ENCODE measurements at regions not wholly inside any gene's neighbourhood (a gene's known extent, or its start where the extent isn't known, plus 50 kb on each side); places are given as distances from the start of the nearest gene placed in this dataset.
"Not testable (repeated sequence)": the region's sequence is repeated elsewhere in the genome, so short reads cannot be mapped to it uniquely, and the experiment has no call there.

DNA sequence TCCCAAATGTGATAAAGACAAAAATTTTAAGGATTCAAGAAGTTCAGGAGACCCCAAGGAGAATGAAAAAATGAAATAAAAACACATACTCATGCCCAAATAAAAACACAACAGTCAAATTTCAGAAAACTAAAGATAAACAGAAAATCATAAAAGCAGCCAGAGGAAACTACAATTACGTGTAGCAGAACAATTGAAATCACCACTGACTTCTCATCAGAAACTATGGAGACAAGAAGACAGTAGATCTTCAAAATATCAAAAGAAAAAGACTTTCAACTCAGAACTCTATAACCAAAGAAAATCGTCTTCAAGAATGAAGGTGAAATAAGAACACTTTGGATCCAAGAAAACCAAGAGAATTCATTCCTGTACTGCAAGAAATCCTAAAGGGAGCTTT is 54.9 kb downstream of the DIO3 start:
- DNase-seq = no peak

- DNase-seq = no peak
These were observed 58.2 kb downstream of the DIO3 start for GRCh38 chr14:101619484-101619883.

DNA sequence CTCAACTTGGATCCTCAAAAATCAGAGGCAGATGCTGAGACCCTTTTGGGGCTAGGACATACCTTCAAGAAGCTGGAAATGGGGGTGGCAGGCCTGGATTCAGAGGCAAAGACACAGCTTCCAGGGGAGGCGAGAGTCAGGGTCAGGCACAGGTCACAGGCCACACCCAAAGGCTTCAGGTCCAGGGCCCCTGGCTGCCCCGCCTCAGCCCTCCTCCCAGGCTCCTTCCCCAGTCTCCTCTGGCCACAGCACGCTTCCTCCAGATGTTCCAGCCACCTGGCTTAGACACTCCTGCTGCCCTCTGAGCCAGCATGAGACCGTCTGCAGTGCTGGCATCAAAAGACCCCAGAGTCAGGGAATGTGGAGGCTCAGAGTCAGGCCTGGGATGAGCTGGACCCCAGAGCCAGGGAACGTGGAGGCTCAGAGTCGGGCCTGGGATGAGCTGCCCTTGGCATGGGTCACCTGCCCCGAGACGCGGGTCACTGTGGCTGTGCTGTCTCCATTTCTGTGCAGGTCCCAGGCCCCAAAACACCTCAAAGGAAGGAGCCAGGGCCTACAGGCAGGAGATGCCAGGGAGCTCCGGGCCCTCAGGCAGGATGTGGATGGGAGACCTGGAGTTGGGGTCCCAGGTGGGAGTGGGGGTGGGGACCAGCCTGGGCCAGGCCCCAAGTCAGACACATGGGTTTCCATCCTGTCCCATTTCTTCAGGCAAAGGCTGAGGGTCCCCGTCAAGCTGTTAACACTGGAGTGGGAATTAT is 58.9 kb downstream of the DIO3 start:
- no peak for DNase-seq

DNA sequence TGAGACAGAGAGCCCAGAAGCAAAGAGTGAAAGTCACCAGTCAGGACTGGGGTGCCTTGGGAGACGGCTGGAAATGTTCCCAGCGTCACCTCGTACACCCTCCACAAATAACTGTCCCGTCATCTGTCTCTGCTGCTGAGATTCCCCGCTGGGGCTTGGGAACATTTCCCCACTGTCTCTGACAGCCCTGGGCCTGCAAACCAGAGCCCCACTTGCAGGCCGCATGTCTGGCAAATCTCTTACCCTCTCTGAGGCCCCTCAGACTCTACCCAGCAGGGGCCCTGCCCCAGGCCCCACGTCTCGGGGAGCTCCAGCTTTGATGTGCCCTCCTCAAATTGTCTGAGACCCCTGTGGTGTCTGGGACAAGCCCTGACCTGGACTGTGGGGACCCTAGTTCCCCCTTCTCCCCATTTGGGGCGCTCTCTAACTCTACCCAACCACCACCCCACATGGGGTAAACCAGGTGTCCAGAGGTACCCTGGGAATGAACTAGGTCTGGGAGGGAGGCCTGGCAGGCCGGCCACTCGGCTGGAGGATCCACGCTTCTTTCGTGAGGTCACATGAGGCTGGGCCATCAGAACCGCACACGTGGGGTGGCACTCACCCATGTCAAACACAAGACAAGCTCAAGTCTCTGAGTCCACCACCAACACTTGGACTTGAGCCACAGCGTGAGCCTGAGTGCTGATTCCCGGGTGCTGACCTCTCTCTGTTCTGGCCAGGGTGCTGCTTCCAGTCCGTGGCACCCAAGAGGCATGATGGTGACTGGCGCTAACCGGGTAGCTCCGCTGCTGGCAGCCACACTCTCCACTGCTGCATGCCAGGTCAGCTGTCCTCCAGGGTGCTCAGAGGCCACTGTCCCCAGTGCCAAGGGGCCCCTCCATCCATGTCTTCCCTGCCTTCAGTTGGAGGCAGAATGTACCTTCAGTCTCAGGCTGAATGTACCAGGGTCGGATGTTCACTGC is 59.8 kb downstream of the DIO3 start:
- DNase-seq = no peak

- DNase-seq = no peak
These were observed 61.2 kb downstream of the DIO3 start for GRCh38 chr14:101622251-101623076.

GRCh38 chr14:101623077-101623372 is 61.7 kb downstream of the DIO3 start:
- DNase-seq = no peak

GRCh38 chr14:101623685-101624444 is 62.6 kb downstream of the DIO3 start:
- DNase-seq = no peak

DNA sequence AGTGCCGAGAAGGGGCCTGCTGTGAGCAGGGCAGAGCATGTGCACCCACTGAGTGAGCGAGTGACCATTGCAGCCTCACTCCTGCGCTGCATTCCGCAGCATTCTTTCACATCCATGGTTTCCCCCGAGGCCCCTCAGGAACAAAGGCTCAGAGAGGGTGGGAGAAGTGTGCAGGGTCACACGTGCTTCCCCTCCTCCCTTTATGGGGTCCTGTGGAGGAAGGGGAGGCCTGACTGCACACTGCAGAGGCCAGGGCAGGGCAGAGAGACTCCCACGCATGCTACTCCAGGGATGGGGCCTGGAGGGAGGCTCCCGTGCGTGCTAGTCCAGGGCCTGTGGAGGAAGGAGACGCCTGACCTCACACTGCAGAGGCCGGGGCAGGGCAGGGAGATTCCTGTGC is 63.2 kb downstream of the DIO3 start:
- DNase-seq = no peak

DNA sequence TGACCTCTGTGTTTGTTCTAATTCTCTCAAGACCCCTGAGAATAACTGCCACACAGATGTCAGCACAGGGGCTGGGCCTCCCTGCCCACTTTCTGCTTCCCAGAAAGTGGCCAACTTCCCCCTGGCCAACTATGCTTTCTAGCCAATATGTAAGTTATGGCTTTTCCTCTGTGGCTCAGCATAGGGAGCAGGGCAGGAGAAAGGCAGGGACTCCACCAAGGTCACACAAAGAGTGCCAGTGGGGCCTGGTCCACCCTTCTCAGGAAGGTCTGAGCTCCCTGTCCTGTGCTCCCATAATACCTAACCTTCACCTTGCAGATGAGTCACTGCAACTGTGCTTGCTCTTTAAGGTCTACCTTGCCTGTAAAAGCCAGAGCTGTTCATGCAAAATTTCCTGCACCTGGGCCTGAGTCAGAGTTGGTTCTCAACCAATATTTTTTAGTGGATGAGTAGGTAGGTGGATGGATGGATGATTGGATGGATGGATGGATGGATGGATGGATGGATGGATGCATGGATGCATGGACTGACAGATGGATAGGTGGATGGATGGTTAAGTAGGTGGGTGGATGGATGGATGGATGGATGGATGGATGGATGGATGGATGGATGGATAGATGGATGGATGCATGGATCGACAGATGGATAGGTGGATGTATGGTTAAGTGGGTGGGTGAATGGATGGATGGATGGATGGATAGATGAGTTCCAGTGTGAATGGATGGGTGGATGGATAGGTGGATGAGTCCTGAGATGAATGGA is 64.2 kb downstream of the DIO3 start:
- no peak for DNase-seq

GRCh38 chr14:101626331-101626730 is 65.0 kb downstream of the DIO3 start:
- DNase-seq = no peak

- peak; percentile 19 for DNase-seq
These were observed 66.6 kb downstream of the DIO3 start for GRCh38 chr14:101627915-101628262.

GRCh38 chr14:101628471-101628966 is 67.2 kb downstream of the DIO3 start:
- DNase-seq = peak; percentile 85

GRCh38 chr14:101628975-101629374 is 67.7 kb downstream of the DIO3 start:
- no peak for DNase-seq

- DNase-seq = no peak
These were observed 69.0 kb downstream of the DIO3 start for GRCh38 chr14:101630056-101630965.

- no peak for DNase-seq
These were observed 69.9 kb downstream of the DIO3 start for GRCh38 chr14:101631199-101631598.

DNA sequence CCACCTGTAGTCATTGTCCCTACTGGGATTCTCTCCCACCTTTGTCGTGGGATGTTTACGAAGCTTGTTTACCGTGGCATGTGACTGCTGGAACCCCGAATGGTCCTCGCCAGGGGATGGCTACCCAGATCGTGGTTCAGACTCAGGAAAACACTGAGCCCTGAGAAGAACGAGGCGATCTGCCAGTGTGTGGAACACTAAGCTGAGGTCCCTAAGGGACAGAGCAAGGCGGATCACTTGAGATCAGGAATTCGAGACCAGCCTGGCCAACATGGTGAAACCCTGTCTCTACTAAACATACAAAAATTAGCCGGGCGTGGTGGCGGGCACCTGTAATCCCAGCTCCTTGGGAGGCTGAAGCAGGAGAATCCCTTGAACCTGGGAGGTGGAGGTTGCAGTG is 70.7 kb downstream of the DIO3 start:
- DNase-seq = not testable (repeated sequence)

DNA sequence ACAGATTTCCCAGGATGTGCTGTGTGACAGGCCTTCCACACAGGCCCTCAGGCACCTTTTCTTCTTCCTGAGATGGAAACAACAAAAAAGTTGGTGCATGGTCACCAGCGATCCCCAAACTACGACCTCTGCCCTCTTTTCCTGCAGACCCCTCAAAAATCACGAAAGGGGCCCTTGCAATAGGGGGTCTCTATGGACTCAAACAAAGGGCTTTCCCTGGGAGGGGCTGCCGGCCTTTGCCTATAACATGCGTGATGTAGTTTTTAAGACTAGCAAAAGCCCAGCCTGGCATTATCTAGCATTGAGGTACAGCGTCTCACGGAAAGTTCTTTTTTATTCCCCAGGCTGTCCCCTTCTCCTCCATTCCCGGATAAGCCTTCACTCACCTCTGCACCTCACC is 71.2 kb downstream of the DIO3 start:
- no peak for DNase-seq

DNA sequence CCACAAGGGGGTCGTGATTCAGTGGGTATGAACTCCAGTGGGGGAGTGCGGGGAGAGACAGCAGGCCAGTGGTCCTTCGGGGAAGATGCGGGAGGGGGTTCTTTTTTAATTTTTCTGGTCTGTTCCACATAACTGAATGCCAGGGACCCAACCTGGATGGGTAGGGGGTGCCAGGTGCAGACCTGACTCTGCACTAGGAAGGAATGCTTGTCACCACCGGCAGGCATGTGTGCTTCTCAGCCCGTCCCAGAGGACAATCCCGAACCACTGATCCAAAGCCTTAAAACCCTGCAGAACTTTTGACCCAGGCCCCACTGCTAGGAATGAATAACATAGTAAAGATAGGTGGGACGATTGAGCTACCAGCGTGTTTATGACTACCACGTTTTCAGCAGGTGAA is 72.0 kb downstream of the DIO3 start:
- no peak for DNase-seq

DNA sequence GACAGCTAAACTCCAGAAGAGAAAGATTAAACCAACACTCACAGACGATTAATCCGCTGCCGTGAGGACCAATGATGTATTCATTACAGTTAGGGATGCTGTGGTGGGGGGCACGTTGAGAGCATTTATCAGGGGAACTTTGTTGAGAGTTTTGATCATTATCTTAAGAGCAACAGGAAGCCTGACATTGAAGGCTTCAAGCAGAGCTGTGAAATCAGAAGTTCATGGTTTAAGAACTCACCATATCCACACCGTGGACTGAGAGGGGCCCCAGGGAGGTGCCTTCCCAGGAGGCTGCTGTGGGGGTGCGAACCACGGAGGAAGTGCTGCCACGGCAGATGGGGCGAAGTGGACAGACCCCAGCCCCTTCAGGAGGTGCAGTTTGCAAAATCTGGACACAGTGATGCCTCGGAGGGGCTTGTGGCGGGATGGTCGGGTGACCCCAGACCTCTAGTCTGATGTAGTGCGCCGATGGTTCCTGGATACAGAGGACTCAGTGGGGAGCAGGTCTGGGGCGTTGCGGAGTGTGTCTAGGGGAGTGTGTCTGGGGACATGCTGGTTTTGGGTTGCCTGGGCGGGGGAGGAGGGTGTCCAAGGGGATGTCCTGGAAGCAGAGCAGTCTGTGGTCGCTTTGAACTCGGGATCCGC is 73.0 kb downstream of the DIO3 start:
- peak; percentile 11 for DNase-seq
